GM10266 (cell line): ENCODE measurements at regions not wholly inside any gene's neighbourhood (a gene's known extent, or its start where the extent isn't known, plus 50 kb on each side); places are given as distances from the start of the nearest gene placed in this dataset.

Experiments
- DNase-seq: peaks from one replicate; pipeline ENCODE4 v3.0.0; 2012; ENCODE audit errors: extremely low spot score
- CTCF ChIP-seq: IDR thresholded peaks from 2 replicates; pipeline ENCODE4 v1.5.1; 2012; ENCODE audit warnings: mild to moderate bottlenecking, low read depth; ENCODE audit not compliant: control insufficient read depth, insufficient read depth; ENCODE audit errors: missing control alignments

- no peak for TF ChIP-seq CTCF
- no peak for DNase-seq
Observed at GRCh38 chr4:145427991-145428390, 53.7 kb upstream of the SMAD1 start.

- no peak for TF ChIP-seq CTCF
- no peak for DNase-seq
Observed at GRCh38 chr4:145427221-145427620, 54.4 kb upstream of the SMAD1 start.

GRCh38 chr4:145423017-145423708 is 58.5 kb upstream of the SMAD1 start:
- TF ChIP-seq CTCF, result no peak
- DNase-seq, result no peak

GRCh38 chr4:145420595-145421214 is 60.9 kb upstream of the SMAD1 start:
- DNase-seq, result no peak
- TF ChIP-seq CTCF, result no peak

- DNase-seq, result no peak
- TF ChIP-seq CTCF, result no peak
Observed at GRCh38 chr4:145418739-145419138, 62.9 kb upstream of the SMAD1 start.

GRCh38 chr4:145417348-145418130 is 64.1 kb upstream of the SMAD1 start:
- no peak for TF ChIP-seq CTCF
- no peak for DNase-seq

GRCh38 chr4:145414841-145415240 is 66.8 kb upstream of the SMAD1 start:
- no peak for DNase-seq
- no peak for TF ChIP-seq CTCF
